ENCODE measurements at regions not wholly inside any gene's neighbourhood (a gene's known extent, or its start where the extent isn't known, plus 50 kb on each side); places are given as distances from the start of the nearest gene placed in this dataset.
A peak's percentile ranks its signal among the peaks of the same experiment; 100 is the strongest.

GRCh38 chr2:151197184-151198108 is 64.2 kb downstream of the RBM43 start:
- no peak for DNase-seq

GRCh38 chr2:151193576-151193975 is 68.1 kb downstream of the RBM43 start:
- no peak for DNase-seq

- DNase-seq: no peak
Observed at GRCh38 chr2:151192681-151193080, 69.0 kb downstream of the RBM43 start.

DNA sequence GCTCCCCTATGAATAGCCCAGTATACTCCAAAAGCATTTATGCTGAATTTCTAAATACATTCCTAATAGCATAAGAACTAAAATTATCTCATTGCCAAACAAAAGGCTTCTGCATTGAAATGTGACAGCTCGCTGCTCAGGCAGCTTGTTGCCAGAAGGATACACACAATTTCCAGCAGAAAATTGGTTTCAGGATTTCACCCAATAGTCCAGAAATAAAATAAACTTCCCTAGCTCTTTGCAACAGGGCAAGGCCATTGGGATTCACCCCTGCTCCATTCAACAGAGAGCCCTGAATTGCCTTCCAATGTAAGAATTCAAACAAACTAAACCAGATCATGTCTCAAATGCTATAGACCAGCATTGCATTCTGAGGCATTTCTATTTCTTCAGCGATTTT is 70.7 kb downstream of the RBM43 start:
- no peak for DNase-seq

DNA sequence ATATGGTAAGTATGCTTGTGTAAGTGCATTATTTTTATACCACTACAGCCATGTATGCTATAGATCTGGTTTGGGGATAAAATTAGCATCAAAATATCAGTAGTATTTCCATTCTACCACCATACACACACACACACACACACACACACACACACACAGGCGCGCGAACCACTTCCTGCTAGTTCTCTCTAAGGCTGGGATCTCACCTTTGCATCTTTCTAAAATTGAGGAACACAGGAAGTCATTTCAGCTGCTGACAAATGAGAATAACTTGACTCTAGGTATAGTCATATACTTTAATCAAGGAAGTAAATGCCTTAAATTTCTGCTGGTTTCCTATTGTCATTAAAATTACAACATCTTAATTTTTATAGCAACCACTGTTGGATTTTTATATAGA is 72.5 kb downstream of the RBM43 start:
- no peak for DNase-seq

- DNase-seq: no peak
Observed at GRCh38 chr2:151186011-151186410, 75.7 kb downstream of the RBM43 start.

DNA sequence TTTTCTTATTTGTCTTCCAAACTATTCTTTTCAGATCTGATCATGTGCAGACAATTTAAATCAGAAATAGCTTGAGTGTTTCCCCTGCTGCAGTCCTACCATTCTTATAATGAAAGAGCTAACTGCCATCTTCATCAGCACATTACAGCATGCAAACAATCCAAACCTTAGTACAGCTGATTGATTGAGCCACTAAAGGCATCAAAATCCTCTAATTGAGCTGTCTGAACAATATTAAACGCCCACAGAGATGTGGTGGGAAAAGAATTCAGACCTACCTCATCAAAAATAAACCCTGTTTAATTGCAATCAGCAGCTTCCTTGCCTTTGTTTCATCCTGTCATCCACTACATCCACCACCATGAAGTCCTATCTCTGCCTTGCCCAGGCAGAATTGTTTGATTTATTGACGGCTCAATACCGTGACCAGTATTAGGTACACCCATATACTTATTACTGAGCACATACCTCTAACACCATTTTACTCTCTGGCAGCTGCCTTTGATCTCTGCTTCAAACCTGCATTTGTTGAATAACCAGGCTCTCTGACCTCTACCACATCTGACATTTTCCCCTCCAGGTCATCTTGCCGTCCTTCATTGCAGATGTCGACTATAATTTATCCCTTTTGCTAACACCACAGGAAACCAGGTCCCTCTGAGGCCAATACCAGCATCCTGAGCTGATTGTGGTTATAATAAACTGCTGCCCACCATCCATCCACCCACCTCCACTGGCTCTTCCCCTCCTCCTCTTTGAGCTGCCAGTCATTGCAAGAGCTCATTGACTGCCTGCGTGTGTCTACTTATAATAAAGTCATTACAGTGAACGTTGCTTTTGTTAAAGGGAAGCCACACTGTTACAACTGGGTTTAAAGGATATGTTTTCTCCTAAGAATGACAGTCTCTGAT is 78.5 kb downstream of the RBM43 start:
- DNase-seq: no peak

DNA sequence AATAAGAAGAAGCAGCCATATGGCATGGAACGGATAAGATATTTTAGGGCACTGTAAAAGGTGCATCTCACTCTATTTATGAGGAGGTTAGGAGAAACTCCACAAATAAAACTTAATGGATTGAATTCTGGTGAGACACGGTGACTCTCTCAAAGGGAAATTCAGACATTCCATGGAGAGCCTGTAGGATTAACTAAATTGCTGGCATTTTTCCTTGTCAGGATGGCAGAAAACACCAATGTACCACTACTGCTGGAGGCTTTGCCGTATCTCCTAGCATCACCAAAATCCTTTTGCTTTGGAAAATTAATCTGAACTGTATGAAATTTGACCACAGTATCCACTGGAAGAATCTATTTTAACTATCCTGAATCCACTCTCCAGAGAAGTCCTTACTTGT is 79.3 kb downstream of the RBM43 start:
- DNase-seq: no peak

GRCh38 chr2:151181524-151181923 is 80.1 kb downstream of the RBM43 start:
- DNase-seq: no peak

GRCh38 chr2:151180123-151180522 is 81.5 kb downstream of the RBM43 start:
- DNase-seq: no peak

DNA sequence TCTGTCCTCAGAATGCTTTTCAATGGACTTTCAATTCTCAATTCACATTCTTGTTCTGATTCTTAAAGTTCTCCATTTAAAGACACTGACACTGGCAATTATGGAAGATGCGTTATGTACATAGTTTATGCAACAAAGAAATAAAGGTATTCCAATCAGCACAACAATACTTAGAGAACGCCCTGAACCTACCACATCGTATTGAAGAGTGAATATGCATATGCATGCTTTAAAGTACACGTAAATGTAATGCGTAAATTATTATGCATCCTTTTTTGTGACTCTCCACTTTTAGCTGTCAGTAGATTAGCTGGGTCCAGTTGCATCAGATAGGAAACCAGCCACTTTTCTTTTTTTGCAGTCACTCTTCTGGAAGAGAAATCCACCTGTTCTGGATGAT is 83.5 kb downstream of the RBM43 start:
- DNase-seq: no peak

- DNase-seq: no peak
Observed at GRCh38 chr2:151177756-151178155, 83.9 kb downstream of the RBM43 start.

DNA sequence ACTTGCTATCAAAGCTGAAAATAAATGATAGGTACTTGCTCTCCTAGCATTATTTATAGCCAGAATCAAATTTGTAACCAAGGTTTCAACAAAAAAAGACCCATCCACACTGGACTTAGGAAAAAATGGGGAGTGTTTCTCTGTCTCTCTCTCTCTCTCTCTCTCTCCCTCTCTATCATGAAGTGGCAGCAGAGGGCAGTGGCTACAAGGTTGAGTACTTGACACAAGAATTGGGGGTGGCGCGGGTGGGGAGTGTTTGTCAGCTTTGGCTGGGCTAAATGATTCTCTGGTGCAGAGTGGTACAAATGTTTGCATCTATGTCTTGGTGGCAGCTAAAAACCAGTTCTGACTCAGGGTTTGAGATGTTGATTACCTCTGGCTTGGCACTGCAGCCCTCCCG is 85.0 kb downstream of the RBM43 start:
- DNase-seq: no peak

DNA sequence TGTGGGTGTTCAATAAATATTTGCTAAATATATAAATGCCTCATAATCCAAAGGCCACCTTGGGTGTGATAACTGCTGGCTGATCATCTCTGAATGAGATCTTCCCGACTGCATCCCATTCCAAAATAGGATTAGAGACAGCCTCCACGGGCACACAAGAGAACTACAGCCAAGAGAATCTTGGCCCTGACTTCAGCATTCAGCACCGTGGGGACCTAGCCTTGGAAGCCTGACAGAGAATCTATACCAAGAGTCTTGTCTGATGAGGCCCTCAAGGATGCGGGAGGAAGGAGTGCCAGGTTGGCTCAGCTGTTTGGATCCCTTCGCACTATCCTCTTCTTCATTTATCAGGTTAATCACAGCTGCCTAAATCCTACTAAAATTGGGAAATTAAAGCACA is 85.8 kb downstream of the RBM43 start:
- no peak for DNase-seq

- DNase-seq: no peak
Observed at GRCh38 chr2:151174127-151174526, 87.5 kb downstream of the RBM43 start.

DNA sequence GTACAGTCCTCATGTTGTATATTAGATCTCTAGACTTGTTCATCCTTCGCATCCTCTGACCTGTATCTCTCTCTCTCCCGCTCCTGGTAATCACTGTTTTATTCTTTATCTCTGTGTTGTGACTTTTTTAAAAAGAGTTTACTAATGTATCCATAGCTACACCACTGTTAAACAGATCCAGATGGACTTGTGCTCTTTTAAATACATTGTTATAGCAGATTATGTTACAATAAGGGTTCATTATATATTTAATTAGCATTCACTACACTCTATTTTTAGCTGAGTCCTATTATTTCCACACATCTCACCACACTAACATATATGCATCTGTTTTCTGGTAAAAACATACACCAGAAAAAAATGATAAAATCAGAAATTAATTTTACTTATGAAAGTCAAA is 90.5 kb downstream of the RBM43 start:
- DNase-seq: no peak

DNA sequence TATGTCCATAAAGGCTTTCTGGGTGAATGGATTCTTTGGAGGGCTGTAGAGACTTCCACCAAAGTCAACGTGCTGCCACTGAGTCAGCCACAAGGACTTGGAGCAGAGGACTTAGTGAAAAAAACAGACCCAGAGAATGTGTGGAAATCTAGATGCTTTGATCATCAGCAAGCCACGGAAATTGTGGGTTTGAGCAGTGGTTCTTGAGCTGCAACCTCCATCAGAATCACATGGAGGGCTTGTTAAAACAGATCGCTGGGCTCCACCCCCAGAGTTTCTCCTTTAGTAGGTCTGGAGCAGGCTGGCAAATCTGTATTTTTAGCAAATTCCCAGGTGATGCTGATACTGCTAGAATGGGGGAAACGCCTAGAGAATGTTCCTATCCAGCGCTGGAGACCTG is 95.3 kb downstream of the RBM43 start:
- DNase-seq: no peak

GRCh38 chr2:151165105-151165684 is 96.5 kb downstream of the RBM43 start:
- DNase-seq: no peak

DNA sequence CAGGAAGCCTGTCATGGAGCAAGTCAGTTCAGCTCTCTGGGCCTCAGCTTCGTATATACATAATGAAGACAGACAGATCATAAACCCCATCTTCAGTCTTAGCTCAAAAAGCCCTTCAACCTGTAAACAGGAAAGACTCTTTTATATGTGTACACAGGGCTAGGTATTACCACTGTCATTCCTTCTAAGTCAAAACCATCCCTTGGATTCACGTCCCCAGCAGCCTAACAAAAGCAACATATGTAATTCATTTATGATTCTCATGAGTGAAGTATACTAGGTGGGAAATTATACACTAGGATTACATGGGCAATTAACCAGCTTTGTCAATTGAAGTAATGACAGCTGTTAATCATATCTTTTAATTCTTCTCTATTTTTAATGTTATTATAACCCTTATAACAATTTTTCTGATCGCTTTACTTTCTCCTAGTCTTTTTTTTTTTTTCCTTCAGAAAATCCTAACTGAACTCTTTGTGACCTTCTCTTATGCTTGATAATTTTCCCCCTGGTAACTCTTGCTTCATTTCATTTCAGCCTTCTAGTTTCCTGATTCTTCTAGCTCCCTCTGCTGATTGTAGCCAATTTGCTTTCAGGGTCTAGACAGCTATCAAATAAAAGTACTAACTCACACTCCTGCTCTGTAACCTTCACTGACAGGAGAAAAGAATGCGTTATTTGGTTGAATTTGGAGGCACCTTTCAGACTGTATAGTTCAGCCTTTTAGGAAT is 99.7 kb downstream of the RBM43 start:
- peak; percentile 57 for DNase-seq

- DNase-seq: no peak
Observed at GRCh38 chr2:151159109-151159662, 102.5 kb downstream of the RBM43 start.

DNA sequence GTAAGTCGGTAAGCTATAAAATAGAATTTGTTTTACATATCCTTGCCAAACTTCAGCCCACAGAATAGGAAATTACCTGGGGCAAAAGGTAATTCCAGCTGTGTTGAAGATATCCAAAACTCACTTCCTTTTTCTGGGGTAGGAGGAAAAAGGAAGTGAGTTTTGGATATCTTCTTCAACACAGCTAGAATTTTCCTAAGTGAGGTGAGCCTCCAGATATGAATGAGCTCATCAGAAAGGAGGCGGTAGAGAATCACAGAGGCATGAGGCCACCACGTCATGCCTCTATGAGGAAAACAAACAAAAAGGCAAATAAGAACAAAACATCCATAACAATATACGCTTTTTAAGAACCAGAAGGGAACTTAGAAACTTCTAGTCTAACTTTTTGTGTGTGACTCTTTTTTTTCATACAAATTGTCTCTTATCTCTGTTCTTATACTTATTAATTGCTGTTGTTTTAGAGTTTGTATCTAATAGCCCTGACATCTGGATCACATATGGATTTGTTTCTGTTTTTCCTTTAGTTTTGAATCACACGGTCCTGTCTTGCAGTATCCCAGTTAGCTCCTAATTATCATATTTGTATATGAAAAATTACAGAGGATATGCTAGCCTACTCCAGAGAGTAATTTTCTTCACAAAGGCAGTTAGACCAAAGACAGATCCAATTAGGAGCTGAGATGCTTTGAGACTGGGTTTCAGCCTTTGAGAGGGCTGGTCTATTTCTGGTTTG is 104.5 kb downstream of the RBM43 start:
- no peak for DNase-seq

DNA sequence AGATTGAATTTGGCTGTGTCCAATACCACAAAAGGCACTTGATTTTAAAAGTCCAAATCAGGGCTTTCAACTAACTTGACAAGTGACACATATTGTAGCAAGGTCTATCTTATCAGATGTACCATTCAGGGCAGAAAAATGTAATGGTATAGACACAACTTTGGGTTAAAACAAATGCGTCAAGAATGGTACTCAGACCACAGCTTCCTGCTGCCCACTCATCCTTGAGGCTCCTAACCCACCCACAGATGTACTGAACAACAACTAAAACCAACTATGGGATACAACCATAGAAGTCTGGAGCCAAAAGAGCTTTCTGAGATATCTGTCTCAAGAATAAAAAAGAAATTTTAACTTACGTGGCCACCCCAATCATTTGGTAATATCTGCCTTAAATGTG is 105.2 kb downstream of the RBM43 start:
- DNase-seq: no peak

Measured in NCI-H524 treated with DMSO at 0.1 percent for 48 hours (cell line).